A549 (cell line): ENCODE measurements at regions not wholly inside any gene's neighbourhood (a gene's known extent, or its start where the extent isn't known, plus 50 kb on each side); places are given as distances from the start of the nearest gene placed in this dataset.

Experiments used
- ATAC-seq, 2 experiments: fragments of 200-7000 bp in 1 of 2; fragments of >200 bp in 1 of 2; cut with Nextera tagmentation in 1 of 2; cut with Tn5 transposase in 1 of 2; 3 replicates each; pipeline versions ENCODE4 v1.8.0 to v1.9.1; 2018 to 2020; ENCODE audit warnings: mild to moderate bottlenecking in 1 of 2, moderate library complexity in 1 of 2
- CTCF ChIA-PET: fragments of 300-600 bp; sonication (Branson Sonifier 250); formaldehyde crosslinking; extraction: SDS; loops from one replicate; lab custom pipeline; 2021; ENCODE audit warnings: antibody characterized with exemption, inconsistent platforms; lab: Yijun Ruan, JAX
- POLR2A ChIA-PET: fragments of 350-600 bp; formaldehyde crosslinking; extraction: SDS; loops from one replicate; lab custom pipeline; 2021; ENCODE audit warnings: antibody characterized with exemption, inconsistent platforms; lab: Yijun Ruan, JAX
- DNase-seq, 2 experiments: peaks; one replicate each; pipeline versions ENCODE4 v3.0.0 to v3.0.0-alpha.2; 2011 to 2016; ENCODE audit warnings: low read depth in 1 of 2, low spot score in 1 of 2
- FAIRE-seq: peaks from 2 replicates; lab custom pipeline; 2011; peaks lifted over from hg19 to GRCh38; lab: Jason Lieb, UNC
- H3K27ac ChIP-seq, 2 experiments: fragments of >200 bp; sonication (Bioruptor Twin); formaldehyde crosslinking; 3 replicates each; pipeline ENCODE4 v1.5.1; 2016 to 2017
- H3K4me1 ChIP-seq: fragments of >200 bp; sonication (Bioruptor Twin); formaldehyde crosslinking; 3 replicates; pipeline ENCODE4 v1.6.1; 2016
- H3K4me2 ChIP-seq: fragments of >200 bp; sonication (Bioruptor Twin); formaldehyde crosslinking; 3 replicates; pipeline ENCODE4 v1.6.1; 2016
- H3K4me3 ChIP-seq: fragments of >200 bp; sonication (Bioruptor Twin); formaldehyde crosslinking; 3 replicates; pipeline ENCODE4 v1.5.1; 2016
- H3K9me3 ChIP-seq: fragments of >200 bp; sonication (Bioruptor Twin); formaldehyde crosslinking; 3 replicates; pipeline ENCODE4 v1.6.1; 2016
- BHLHE40 ChIP-seq: IDR thresholded peaks from 2 replicates; pipeline ENCODE4 v1.6.1; 2012; ENCODE audit warnings: low read depth, low read length, inconsistent platforms
- CEBPB ChIP-seq, 2 experiments: fragments of >200 bp in 1 of 2; sonication (Bioruptor Twin) in 1 of 2; formaldehyde crosslinking in 1 of 2; IDR thresholded peaks; 2 replicates each; pipeline ENCODE4 v1.6.1; 2012 to 2016
- CHD2 ChIP-seq: fragments of 150-350 bp; IDR thresholded peaks from 2 replicates; pipeline ENCODE4 v1.6.1; 2014; ENCODE audit warnings: low read length; ENCODE audit not compliant: partially characterized antibody
- EHMT2 ChIP-seq: fragments of 200-600 bp; sonication (generic); IDR thresholded peaks from 2 replicates; pipeline ENCODE4 v1.6.1; 2016; ENCODE audit warnings: antibody characterized with exemption, low read depth, mild to moderate bottlenecking, moderate library complexity
- FOSB ChIP-seq: fragments of 250-450 bp; sonication (Bioruptor Pico); IDR thresholded peaks from 2 replicates; pipeline ENCODE4 v1.5.0; 2020; ENCODE audit warnings: mild to moderate bottlenecking, moderate library complexity
- FOXS1 ChIP-seq: fragments of 250-450 bp; sonication (Bioruptor Pico); IDR thresholded peaks from 2 replicates; pipeline ENCODE4 v1.5.0; 2020; ENCODE audit warnings: mild to moderate bottlenecking, moderate library complexity
- GATA3 ChIP-seq: IDR thresholded peaks from 2 replicates; pipeline ENCODE4 v1.6.1; 2012; ENCODE audit warnings: borderline replicate concordance
- HDAC2 ChIP-seq: fragments of 200-600 bp; sonication (generic); IDR thresholded peaks from 2 replicates; pipeline ENCODE4 v1.6.1; 2016
- HOXB13 ChIP-seq: fragments of 250-450 bp; sonication (Bioruptor Pico); IDR thresholded peaks from 2 replicates; pipeline ENCODE4 v1.5.0; 2020; ENCODE audit warnings: low read depth, mild to moderate bottlenecking, moderate library complexity
- HOXB5 ChIP-seq: fragments of 250-450 bp; sonication (Bioruptor Pico); IDR thresholded peaks from 2 replicates; pipeline ENCODE4 v1.5.0; 2020; ENCODE audit warnings: mild to moderate bottlenecking, moderate library complexity
- JUNB ChIP-seq: fragments of >200 bp; sonication (Bioruptor Twin); formaldehyde crosslinking; IDR thresholded peaks from 2 replicates; pipeline ENCODE4 v1.6.1; 2016
- MAFK ChIP-seq: fragments of 450-650 bp; IDR thresholded peaks from 2 replicates; pipeline ENCODE4 v1.6.1; 2014; ENCODE audit not compliant: partially characterized antibody
- MAZ ChIP-seq: fragments of 150-350 bp; IDR thresholded peaks from 2 replicates; pipeline ENCODE4 v1.6.1; 2014; ENCODE audit warnings: antibody characterized with exemption, low read depth, low read length, borderline replicate concordance
- POLR2A ChIP-seq: IDR thresholded peaks from 2 replicates; pipeline ENCODE4 v1.6.1; 2012; ENCODE audit warnings: mild to moderate bottlenecking, low read length
- RFX5 ChIP-seq: fragments of 450-650 bp; IDR thresholded peaks from 2 replicates; pipeline ENCODE4 v1.7.1; 2014; ENCODE audit warnings: antibody characterized with exemption, mild to moderate bottlenecking, moderate library complexity
- TFCP2L1 ChIP-seq: fragments of 250-450 bp; sonication (Bioruptor Pico); IDR thresholded peaks from 2 replicates; pipeline ENCODE4 v1.5.0; 2021; ENCODE audit warnings: mild to moderate bottlenecking
- ZSCAN20 ChIP-seq: fragments of 250-450 bp; sonication (Bioruptor Pico); IDR thresholded peaks from 2 replicates; pipeline ENCODE4 v1.8.0; 2022; ENCODE audit warnings: mild to moderate bottlenecking, moderate library complexity
- WGBS: methylation state at CpG from one replicate; pipeline ENCODE4 v1.1.6; 2017; ENCODE audit errors: missing lambda C conversion rate; 5-methylcytosine and 5-hydroxymethylcytosine counted together
- TF ChIP-seq, protein P1 (sequence below): fragments of >200 bp; sonication (Bioruptor Twin); formaldehyde crosslinking; IDR thresholded peaks from 2 replicates; pipeline ENCODE4 v1.6.1; 2016
- TF ChIP-seq, protein P2 (sequence below): fragments of 200-600 bp; sonication (generic); IDR thresholded peaks from 2 replicates; pipeline ENCODE4 v1.6.1; 2016; ENCODE audit warnings: antibody characterized with exemption, mild to moderate bottlenecking, moderate library complexity
- TF ChIP-seq, protein P3 (sequence below): IDR thresholded peaks from 2 replicates; pipeline ENCODE4 v1.6.1; 2012
- TF ChIP-seq, protein P4 (sequence below): fragments of >200 bp; sonication (Bioruptor Twin); formaldehyde crosslinking; IDR thresholded peaks from 3 replicates; pipeline ENCODE4 v1.5.1; 2016

DNA sequence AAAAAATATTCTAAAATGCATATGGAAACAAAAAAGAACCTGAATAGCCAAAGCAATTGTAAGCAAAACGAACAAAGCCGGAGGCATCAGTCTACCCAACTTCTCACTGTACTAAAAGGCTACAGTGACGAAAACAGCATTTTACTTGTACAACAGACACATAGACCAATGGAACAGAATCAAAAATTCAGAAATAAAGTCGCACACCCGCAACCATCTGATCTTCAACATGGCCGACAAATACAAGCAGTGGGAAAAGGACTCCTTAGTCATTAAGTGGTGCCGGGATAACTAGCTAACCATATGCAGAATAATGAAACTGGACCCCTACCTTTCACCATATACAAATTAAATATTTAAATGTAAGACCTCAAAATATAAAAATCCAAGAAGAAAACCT, 203.9 kb upstream of the PPFIA2 start:
- TF ChIP-seq HOXB13 (CRISPR knock-in tag), result no peak
- TF ChIP-seq JUNB, result no peak
- TF ChIP-seq ZSCAN20 (CRISPR knock-in tag), result no peak
- no peak for TF ChIP-seq HDAC2
- TF ChIP-seq FOXS1 (CRISPR knock-in tag), result no peak
- TF ChIP-seq, protein P1, sequence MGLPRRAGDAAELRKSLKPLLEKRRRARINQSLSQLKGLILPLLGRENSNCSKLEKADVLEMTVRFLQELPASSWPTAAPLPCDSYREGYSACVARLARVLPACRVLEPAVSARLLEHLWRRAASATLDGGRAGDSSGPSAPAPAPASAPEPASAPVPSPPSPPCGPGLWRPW, result no peak
- TF ChIP-seq BHLHE40, result no peak
- TF ChIP-seq FOSB, result no peak
- no peak for TF ChIP-seq TFCP2L1 (CRISPR knock-in tag)
- no peak for TF ChIP-seq MAFK
- TF ChIP-seq CEBPB (IDR thresholded peaks at IDR 0.05), result no peak
- FAIRE-seq (no peak), ATAC-seq (no peak), DNase-seq (no peak)
- H3K27ac ChIP-seq, result no peak overlapping the region
- WGBS, result 48% methylated on average over 7 of the region's 7 CpGs
- no peaks in the 10 kb centered on the region for H3K9me3 ChIP-seq
- ChIA-PET CTCF (no interaction called here), POLR2A (no interaction called here)
- no peak overlapping the region for H3K4me2 ChIP-seq
- H3K4me3 ChIP-seq, result no peak overlapping the region
- no peaks in the 10 kb centered on the region for H3K4me1 ChIP-seq

DNA sequence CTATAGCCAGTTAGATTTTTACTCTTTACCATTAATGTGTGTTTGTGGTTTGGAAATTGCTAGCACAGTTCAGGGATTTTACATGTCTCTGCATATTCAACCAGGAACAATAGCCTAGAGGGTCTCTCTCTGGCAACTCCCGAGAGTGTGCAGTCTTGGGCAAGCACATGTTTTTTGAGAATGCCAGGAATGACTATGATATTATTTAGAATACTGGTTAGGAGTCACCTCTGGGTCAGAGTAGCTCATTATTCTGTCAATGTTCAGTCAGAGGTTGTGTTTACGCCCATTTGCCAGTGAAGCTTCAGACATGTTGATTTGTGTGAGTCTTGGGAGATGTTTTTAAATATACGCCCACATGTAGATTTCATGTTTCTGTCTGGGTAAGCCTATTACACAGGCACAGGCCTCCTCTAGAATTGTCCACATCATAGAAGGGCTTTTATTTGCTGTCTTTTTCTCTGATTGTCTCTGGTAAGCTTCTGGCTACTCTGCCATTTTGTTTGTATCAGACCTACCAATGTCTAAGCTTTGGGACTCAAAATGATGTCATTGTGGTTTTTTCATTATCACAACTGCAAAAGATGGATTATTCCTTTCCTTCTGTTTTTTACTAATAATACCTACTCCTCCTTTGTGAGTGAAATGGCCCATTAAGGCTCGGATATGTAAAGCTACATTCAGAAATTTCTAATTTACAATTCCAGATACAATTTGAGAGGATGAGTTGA, 203.1 kb upstream of the PPFIA2 start:
- POLR2A ChIA-PET, result no interaction called here
- H3K4me2 ChIP-seq, result no peak overlapping the region
- CTCF ChIA-PET, result no interaction called here
- no peak for TF ChIP-seq ZSCAN20 (CRISPR knock-in tag)
- TF ChIP-seq, protein P2, sequence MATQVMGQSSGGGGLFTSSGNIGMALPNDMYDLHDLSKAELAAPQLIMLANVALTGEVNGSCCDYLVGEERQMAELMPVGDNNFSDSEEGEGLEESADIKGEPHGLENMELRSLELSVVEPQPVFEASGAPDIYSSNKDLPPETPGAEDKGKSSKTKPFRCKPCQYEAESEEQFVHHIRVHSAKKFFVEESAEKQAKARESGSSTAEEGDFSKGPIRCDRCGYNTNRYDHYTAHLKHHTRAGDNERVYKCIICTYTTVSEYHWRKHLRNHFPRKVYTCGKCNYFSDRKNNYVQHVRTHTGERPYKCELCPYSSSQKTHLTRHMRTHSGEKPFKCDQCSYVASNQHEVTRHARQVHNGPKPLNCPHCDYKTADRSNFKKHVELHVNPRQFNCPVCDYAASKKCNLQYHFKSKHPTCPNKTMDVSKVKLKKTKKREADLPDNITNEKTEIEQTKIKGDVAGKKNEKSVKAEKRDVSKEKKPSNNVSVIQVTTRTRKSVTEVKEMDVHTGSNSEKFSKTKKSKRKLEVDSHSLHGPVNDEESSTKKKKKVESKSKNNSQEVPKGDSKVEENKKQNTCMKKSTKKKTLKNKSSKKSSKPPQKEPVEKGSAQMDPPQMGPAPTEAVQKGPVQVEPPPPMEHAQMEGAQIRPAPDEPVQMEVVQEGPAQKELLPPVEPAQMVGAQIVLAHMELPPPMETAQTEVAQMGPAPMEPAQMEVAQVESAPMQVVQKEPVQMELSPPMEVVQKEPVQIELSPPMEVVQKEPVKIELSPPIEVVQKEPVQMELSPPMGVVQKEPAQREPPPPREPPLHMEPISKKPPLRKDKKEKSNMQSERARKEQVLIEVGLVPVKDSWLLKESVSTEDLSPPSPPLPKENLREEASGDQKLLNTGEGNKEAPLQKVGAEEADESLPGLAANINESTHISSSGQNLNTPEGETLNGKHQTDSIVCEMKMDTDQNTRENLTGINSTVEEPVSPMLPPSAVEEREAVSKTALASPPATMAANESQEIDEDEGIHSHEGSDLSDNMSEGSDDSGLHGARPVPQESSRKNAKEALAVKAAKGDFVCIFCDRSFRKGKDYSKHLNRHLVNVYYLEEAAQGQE, result no peak
- TF ChIP-seq MAZ, result no peak
- TF ChIP-seq, protein P3, sequence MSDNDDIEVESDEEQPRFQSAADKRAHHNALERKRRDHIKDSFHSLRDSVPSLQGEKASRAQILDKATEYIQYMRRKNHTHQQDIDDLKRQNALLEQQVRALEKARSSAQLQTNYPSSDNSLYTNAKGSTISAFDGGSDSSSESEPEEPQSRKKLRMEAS, result no peak
- no peak for TF ChIP-seq HOXB5 (CRISPR knock-in tag)
- no peak for TF ChIP-seq HOXB13 (CRISPR knock-in tag)
- TF ChIP-seq, protein P4, sequence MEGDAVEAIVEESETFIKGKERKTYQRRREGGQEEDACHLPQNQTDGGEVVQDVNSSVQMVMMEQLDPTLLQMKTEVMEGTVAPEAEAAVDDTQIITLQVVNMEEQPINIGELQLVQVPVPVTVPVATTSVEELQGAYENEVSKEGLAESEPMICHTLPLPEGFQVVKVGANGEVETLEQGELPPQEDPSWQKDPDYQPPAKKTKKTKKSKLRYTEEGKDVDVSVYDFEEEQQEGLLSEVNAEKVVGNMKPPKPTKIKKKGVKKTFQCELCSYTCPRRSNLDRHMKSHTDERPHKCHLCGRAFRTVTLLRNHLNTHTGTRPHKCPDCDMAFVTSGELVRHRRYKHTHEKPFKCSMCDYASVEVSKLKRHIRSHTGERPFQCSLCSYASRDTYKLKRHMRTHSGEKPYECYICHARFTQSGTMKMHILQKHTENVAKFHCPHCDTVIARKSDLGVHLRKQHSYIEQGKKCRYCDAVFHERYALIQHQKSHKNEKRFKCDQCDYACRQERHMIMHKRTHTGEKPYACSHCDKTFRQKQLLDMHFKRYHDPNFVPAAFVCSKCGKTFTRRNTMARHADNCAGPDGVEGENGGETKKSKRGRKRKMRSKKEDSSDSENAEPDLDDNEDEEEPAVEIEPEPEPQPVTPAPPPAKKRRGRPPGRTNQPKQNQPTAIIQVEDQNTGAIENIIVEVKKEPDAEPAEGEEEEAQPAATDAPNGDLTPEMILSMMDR, result no peak
- TF ChIP-seq CEBPB (IDR thresholded peaks at IDR 0.05), result no peak
- no peak for TF ChIP-seq RFX5
- no peak for TF ChIP-seq EHMT2
- TF ChIP-seq CHD2, result no peak
- no peak for TF ChIP-seq POLR2A
- TF ChIP-seq GATA3, result no peak
- TF ChIP-seq, all 56 proteins: peak for 0
- Histone ChIP-seq H3K27ac (no peak overlapping the region), H3K4me1 (no peaks in the 10 kb centered on the region), H3K9me3 (no peaks in the 10 kb centered on the region), H3K4me3 (no peak overlapping the region)
- ATAC-seq (no peak), DNase-seq (no peak), FAIRE-seq (no peak)
- WGBS, result 11% methylated on average over 4 of the region's 4 CpGs
